MM.1S (cell line): ENCODE measurements at regions not wholly inside any gene's neighbourhood (a gene's known extent, or its start where the extent isn't known, plus 50 kb on each side); places are given as distances from the start of the nearest gene placed in this dataset.

ENCODE experiments used
- EZH2 ChIP-seq: fragments of 300-600 bp; sonication (generic); optimal IDR thresholded peaks from 2 replicates; pipeline ENCODE3; 2017; ENCODE audit warnings: low read depth, mild to moderate bottlenecking, antibody characterized with exemption, low read length, mixed read lengths
- EZH2phosphoT487 ChIP-seq: fragments of 300-600 bp; sonication (generic); IDR thresholded peaks from 2 replicates; pipeline ENCODE4 v1.6.1; 2018; ENCODE audit warnings: antibody characterized with exemption, low read length
- TF ChIP-seq, protein P1 (sequence below): fragments of 300-600 bp; sonication (generic); IDR thresholded peaks from 2 replicates; pipeline ENCODE4 v1.5.1; 2016; ENCODE audit warnings: antibody characterized with exemption, low read length, mixed read lengths

DNA sequence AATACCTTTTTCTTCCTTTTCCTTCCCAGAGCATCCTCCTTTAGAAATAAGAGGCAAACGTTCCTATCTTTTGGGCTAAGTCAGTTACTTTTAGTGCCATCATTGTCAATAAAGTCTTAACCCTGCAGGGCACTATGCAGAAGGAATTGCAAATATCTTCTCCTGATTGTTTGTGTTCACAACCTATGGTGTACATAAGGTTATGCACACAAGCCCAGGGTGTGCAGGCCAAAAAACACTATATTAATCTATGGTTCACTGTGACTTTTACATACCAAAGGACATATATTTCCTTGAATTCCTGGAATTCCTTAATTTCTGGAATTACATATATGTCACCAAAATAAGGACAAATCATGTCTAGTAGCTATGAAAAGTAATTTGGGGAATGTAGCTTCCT is 493.5 kb downstream of the MTRR start:
- TF ChIP-seq, protein P1, sequence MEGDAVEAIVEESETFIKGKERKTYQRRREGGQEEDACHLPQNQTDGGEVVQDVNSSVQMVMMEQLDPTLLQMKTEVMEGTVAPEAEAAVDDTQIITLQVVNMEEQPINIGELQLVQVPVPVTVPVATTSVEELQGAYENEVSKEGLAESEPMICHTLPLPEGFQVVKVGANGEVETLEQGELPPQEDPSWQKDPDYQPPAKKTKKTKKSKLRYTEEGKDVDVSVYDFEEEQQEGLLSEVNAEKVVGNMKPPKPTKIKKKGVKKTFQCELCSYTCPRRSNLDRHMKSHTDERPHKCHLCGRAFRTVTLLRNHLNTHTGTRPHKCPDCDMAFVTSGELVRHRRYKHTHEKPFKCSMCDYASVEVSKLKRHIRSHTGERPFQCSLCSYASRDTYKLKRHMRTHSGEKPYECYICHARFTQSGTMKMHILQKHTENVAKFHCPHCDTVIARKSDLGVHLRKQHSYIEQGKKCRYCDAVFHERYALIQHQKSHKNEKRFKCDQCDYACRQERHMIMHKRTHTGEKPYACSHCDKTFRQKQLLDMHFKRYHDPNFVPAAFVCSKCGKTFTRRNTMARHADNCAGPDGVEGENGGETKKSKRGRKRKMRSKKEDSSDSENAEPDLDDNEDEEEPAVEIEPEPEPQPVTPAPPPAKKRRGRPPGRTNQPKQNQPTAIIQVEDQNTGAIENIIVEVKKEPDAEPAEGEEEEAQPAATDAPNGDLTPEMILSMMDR = no peak
- TF ChIP-seq EZH2 (no peak), EZH2phosphoT487 (no peak)
